ENCODE measurements at regions not wholly inside any gene's neighbourhood (a gene's known extent, or its start where the extent isn't known, plus 50 kb on each side); places are given as distances from the start of the nearest gene placed in this dataset.

- no peaks in the 10 kb centered on the region for H3K27me3 ChIP-seq (ENCODE audit: insufficient read depth, low read depth, severe bottlenecking)
- H3K36me3 ChIP-seq: no peaks in the 10 kb centered on the region
- no peak overlapping the region for H3K27ac ChIP-seq
- H3K4me3 ChIP-seq (ENCODE audit: low read depth, low read length): no peak overlapping the region
- no peak for TF ChIP-seq CTCF (IDR thresholded peaks at IDR 0.05; ENCODE audit: low read depth, low read length)
- H3K9me3 ChIP-seq (ENCODE audit: severe bottlenecking): no peaks in the 10 kb centered on the region
- DNase-seq: no peak
Observed at GRCh38 chr6:78268591-78269452, 598.5 kb upstream of the IRAK1BP1 start.

GRCh38 chr6:78300885-78301284 is 566.5 kb upstream of the IRAK1BP1 start:
- no peak for DNase-seq
- H3K4me3 ChIP-seq (ENCODE audit: low read depth, low read length): no peak overlapping the region
- no peak for TF ChIP-seq CTCF (IDR thresholded peaks at IDR 0.05; ENCODE audit: low read depth, low read length)
- no peaks in the 10 kb centered on the region for H3K9me3 ChIP-seq (ENCODE audit: severe bottlenecking)
- H3K36me3 ChIP-seq: no peaks in the 10 kb centered on the region
- no peaks in the 10 kb centered on the region for H3K27me3 ChIP-seq (ENCODE audit: insufficient read depth, low read depth, severe bottlenecking)
- H3K27ac ChIP-seq: no peak overlapping the region

- H3K4me3 ChIP-seq (ENCODE audit: low read depth, low read length): no peak overlapping the region
- H3K9me3 ChIP-seq (ENCODE audit: severe bottlenecking): no peaks in the 10 kb centered on the region
- no peaks in the 10 kb centered on the region for H3K27me3 ChIP-seq (ENCODE audit: insufficient read depth, low read depth, severe bottlenecking)
- no peaks in the 10 kb centered on the region for H3K36me3 ChIP-seq
- DNase-seq: no peak
- TF ChIP-seq CTCF (IDR thresholded peaks at IDR 0.05; ENCODE audit: low read depth, low read length): no peak
- no peak overlapping the region for H3K27ac ChIP-seq
Observed at GRCh38 chr6:78302411-78302810, 564.9 kb upstream of the IRAK1BP1 start.

- 0 out of 2 replicates have a peak, but pooled peaks have one; percentile 20 for TF ChIP-seq CTCF (IDR thresholded peaks at IDR 0.05; ENCODE audit: low read depth, low read length)
- peak; percentile 16 for DNase-seq
- Histone ChIP-seq H3K36me3 (no peaks in the 10 kb centered on the region), H3K9me3 (ENCODE audit: severe bottlenecking) (no peaks in the 10 kb centered on the region), H3K27me3 (ENCODE audit: insufficient read depth, low read depth, severe bottlenecking) (no peaks in the 10 kb centered on the region), H3K4me3 (ENCODE audit: low read depth, low read length) (no peak overlapping the region), H3K27ac (no peak overlapping the region)
Observed at GRCh38 chr6:78308025-78308424, 559.3 kb upstream of the IRAK1BP1 start.

- DNase-seq: no peak
- no peak for TF ChIP-seq CTCF (IDR thresholded peaks at IDR 0.05; ENCODE audit: low read depth, low read length)
- Histone ChIP-seq H3K27ac (no peak overlapping the region), H3K4me3 (ENCODE audit: low read depth, low read length) (no peak overlapping the region), H3K27me3 (ENCODE audit: insufficient read depth, low read depth, severe bottlenecking) (no peaks in the 10 kb centered on the region), H3K36me3 (no peaks in the 10 kb centered on the region), H3K9me3 (ENCODE audit: severe bottlenecking) (no peaks in the 10 kb centered on the region)
Observed at GRCh38 chr6:78322068-78322845, 545.1 kb upstream of the IRAK1BP1 start.
